BJ (cell line): ENCODE measurements at regions not wholly inside any gene's neighbourhood (a gene's known extent, or its start where the extent isn't known, plus 50 kb on each side); places are given as distances from the start of the nearest gene placed in this dataset.

Experiments used
- CTCF ChIA-PET: fragments of 350-600 bp; formaldehyde crosslinking; extraction: SDS; loops from one replicate; lab custom pipeline; 2021; ENCODE audit warnings: antibody characterized with exemption, inconsistent platforms; lab: Yijun Ruan, JAX
- POLR2A ChIA-PET: fragments of 300-600 bp; sonication (Branson Sonifier 250); formaldehyde crosslinking; extraction: SDS; loops from one replicate; lab custom pipeline; 2021; ENCODE audit warnings: antibody characterized with exemption; lab: Charles Lee
- DNase-seq: peaks from one replicate; pipeline ENCODE4 v3.0.0-alpha.2; 2011; ENCODE audit warnings: low read depth
- H3K27me3 ChIP-seq: 2 replicates; pipeline ENCODE4 v1.6.0; 2011; ENCODE audit warnings: low read length; ENCODE audit not compliant: control insufficient read depth, insufficient read depth
- H3K36me3 ChIP-seq: 2 replicates; pipeline ENCODE4 v1.5.1; 2011; ENCODE audit warnings: low read length; ENCODE audit not compliant: control insufficient read depth, insufficient read depth
- H3K4me3 ChIP-seq: 2 replicates; pipeline ENCODE4 v1.5.1; 2011; ENCODE audit warnings: low read depth, mild to moderate bottlenecking, control low read depth, low read length
- CTCF ChIP-seq: IDR thresholded peaks from 2 replicates; pipeline ENCODE4 v1.5.1; 2011; ENCODE audit warnings: low read depth, mild to moderate bottlenecking, control low read depth, inconsistent platforms, low read length, moderate library complexity; ENCODE audit not compliant: insufficient read depth

DNA sequence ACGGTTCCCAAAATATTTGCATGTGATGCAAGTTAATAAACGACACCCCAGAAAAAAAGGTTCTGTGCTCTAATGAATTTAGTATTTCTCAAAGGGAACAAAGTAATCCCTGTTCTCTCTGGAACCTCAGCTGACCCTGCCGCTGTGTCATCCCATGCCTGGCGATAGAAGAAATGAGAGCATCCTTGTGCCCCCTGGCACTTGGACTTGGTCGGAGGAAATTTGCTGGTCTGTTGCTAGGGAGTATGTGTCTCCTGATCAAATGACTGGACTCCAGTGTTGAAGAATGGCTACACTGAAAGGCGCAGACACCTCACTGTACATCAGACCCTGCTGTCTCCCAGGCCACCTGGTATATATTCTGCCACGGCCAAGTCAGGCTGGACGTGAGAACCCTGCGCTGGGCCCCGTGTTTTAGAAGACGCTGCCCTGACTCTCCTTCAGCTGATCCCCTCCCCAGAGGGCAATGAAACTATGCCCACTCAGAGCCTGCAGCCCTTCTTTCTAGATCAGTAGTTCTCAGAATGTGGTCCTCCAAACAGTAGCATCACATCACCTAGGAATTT lies 67.2 kb downstream of the THNSL1 start:
- POLR2A ChIA-PET, result no interaction called here
- TF ChIP-seq CTCF, result no peak
- no peak for DNase-seq
- CTCF ChIA-PET, result interaction anchor here (0.6 kb wide), 1 partner anchor 792 kb away, joined by 3 read pairs; no protein-coding TSS in a partner anchor
- Histone ChIP-seq H3K4me3 (no peak overlapping the region), H3K27me3 (no peaks in the 10 kb centered on the region), H3K36me3 (no peaks in the 10 kb centered on the region)

GRCh38 chr10:25084447-25084846 lies 68.0 kb downstream of the THNSL1 start:
- H3K4me3 ChIP-seq, result no peak overlapping the region
- no peak for DNase-seq
- ChIA-PET CTCF (no interaction called here), POLR2A (no interaction called here)
- H3K36me3 ChIP-seq, result no peaks in the 10 kb centered on the region
- TF ChIP-seq CTCF, result no peak
- no peaks in the 10 kb centered on the region for H3K27me3 ChIP-seq

- POLR2A ChIA-PET, result no interaction called here
- no peak overlapping the region for H3K4me3 ChIP-seq
- CTCF ChIA-PET, result interaction anchor here (1.7 kb wide), 2 partner anchors 14 to 18 kb away, joined by 6 read pairs; no protein-coding TSS in a partner anchor
- no peak for TF ChIP-seq CTCF
- no peaks in the 10 kb centered on the region for H3K36me3 ChIP-seq
- DNase-seq, result no peak
- H3K27me3 ChIP-seq, result no peaks in the 10 kb centered on the region
These were observed 78.2 kb downstream of the THNSL1 start for GRCh38 chr10:25094590-25094989.

GRCh38 chr10:25097669-25098411 lies 77.0 kb upstream of the GPR158 start:
- Histone ChIP-seq H3K36me3 (no peaks in the 10 kb centered on the region), H3K4me3 (no peak overlapping the region), H3K27me3 (peaks cover 2% of the 10 kb centered on the region; the same call in 1 of the 2 replicates)
- CTCF ChIA-PET, result interaction anchor here (0.6 to 0.8 kb wide), 2 partner anchors 15 to 849 kb away, joined by 3 to 4 read pairs; no protein-coding TSS in a partner anchor
- POLR2A ChIA-PET, result no interaction called here
- no peak for DNase-seq
- no peak for TF ChIP-seq CTCF

GRCh38 chr10:25100141-25100540 lies 74.7 kb upstream of the GPR158 start:
- DNase-seq, result no peak
- ChIA-PET POLR2A (no interaction called here), CTCF (interaction anchor here (1.3 kb wide), 1 partner anchor 13 kb away, joined by 6 read pairs; no protein-coding TSS in a partner anchor)
- no peak for TF ChIP-seq CTCF
- Histone ChIP-seq H3K36me3 (no peaks in the 10 kb centered on the region), H3K4me3 (no peak overlapping the region), H3K27me3 (peaks cover 2% of the 10 kb centered on the region; the same call in 1 of the 2 replicates)
